GM12873 (cell line): ENCODE measurements at regions not wholly inside any gene's neighbourhood (a gene's known extent, or its start where the extent isn't known, plus 50 kb on each side); places are given as distances from the start of the nearest gene placed in this dataset.

Experiments used
- TF ChIP-seq, protein P1 (sequence below): IDR thresholded peaks from 2 replicates; pipeline ENCODE4 v1.5.1; 2012; ENCODE audit warnings: low read depth, mild to moderate bottlenecking, moderate library complexity, low read length, control low read depth; ENCODE audit not compliant: insufficient read depth; ENCODE audit errors: missing control alignments

DNA sequence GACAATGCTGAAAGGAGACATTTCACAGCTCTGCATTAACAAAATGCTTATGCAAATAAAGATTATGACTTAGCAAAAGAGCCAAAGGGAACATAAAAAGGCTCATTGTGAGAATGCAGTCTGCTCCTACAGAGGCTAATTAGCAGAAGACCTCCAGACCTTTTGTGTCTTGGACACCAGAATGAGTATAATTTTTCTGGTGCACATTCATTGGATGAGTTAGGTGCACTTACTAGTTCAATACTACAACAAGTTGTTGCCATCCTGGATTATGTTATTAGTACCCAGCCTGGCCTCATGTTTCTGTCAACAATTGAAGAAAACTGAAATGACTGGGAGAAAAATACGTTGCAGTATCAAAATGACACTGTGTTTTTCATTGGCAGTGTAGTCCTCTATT, 613.2 kb upstream of the CHORDC1 start:
- TF ChIP-seq, protein P1, sequence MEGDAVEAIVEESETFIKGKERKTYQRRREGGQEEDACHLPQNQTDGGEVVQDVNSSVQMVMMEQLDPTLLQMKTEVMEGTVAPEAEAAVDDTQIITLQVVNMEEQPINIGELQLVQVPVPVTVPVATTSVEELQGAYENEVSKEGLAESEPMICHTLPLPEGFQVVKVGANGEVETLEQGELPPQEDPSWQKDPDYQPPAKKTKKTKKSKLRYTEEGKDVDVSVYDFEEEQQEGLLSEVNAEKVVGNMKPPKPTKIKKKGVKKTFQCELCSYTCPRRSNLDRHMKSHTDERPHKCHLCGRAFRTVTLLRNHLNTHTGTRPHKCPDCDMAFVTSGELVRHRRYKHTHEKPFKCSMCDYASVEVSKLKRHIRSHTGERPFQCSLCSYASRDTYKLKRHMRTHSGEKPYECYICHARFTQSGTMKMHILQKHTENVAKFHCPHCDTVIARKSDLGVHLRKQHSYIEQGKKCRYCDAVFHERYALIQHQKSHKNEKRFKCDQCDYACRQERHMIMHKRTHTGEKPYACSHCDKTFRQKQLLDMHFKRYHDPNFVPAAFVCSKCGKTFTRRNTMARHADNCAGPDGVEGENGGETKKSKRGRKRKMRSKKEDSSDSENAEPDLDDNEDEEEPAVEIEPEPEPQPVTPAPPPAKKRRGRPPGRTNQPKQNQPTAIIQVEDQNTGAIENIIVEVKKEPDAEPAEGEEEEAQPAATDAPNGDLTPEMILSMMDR, result no peak

DNA sequence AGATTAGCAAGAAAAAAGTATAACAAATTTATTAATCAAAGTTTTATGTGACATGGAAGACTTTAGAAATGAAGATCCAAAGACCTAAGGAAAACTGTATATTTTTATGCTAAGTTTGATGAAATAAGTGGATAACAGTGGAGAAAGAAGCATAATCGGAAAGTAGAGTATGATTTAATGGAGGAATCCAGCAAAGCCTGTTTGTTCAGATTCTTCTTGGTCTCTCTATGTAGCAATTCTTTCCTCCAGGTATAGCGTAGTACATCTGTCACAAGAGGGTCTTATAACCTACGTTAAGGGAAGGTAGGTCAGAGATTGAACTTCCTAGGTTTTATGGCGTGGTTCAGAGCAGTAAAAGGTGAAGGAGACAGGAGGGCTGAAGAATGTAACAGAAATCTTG, 600.6 kb upstream of the CHORDC1 start:
- TF ChIP-seq, protein P1, result no peak

DNA sequence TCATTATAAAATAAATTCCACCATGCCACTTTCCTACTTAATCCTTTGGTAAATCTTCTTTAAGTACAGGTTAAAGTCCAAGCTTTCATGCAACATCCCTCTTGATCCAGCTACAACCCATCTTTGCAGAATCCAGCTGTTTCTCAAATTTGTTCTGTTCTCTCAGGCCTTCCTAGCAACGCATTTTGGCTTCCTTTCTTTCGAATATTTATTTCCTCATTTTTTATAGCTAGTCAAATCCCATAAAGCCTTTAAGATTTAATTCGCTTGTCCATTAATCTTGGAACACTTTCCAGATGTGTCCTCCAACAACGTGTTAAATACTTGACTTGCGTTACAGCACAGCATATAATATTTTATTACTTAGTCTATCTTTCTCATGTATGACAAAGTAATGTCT, 600.1 kb upstream of the CHORDC1 start:
- TF ChIP-seq, protein P1, result no peak

DNA sequence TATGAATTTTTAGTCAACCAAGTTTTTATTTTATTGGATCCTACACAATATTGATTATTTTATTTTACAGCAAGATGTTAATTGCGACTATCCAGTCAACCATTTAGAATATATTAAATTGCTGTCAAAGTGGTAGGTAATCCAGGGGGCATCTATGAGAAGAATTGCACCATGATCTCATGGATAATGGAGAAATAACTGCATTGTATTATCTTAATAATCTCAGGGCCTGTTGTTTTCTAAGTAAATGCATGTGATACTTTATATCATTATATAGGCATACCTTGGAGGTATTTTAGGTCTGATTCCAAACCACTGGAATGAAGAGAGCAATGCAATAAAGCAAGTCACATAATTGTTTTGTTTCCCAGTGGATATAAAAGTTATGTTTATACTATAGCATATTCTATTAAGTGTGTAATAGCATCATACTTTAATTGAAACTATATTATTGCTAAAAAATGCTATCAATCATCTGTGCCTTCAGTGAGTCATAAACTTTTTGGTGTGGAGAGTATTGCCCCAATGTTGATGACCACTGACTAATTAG, 595.4 kb upstream of the CHORDC1 start:
- TF ChIP-seq, protein P1, result no peak

DNA sequence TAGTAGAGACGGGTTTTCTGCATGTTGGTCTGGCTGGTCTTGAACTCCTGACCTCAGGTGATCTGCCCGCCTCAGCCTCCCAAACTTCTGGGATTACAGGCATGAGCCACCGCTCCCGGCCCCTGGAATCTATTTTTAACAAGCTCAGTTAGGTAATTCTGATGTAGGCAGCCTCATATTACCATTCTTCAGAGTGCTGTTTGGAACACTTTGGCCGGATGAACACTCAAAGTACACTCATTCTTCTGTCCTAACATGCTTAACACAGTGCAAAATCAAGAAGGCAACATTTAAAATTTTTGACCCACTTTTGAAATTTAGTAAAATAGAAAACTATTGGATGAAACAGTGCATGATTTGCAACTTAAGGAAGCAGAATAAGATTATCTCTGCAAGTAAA, 586.7 kb upstream of the CHORDC1 start:
- TF ChIP-seq, protein P1, result no peak

GRCh38 chr11:90805172-90805571, 582.3 kb upstream of the CHORDC1 start:
- TF ChIP-seq, protein P1, result no peak

- TF ChIP-seq, protein P1, result no peak
Measured at GRCh38 chr11:90803831-90804230, 581.0 kb upstream of the CHORDC1 start.
